K562 (cell line): ENCODE measurements at regions not wholly inside any gene's neighbourhood (a gene's known extent, or its start where the extent isn't known, plus 50 kb on each side); places are given as distances from the start of the nearest gene placed in this dataset.

Experiments
- ATAC-seq: fragments of 200-7000 bp; cut with Tn5 transposase; 3 replicates; pipeline ENCODE4 v1.9.1; 2020; ENCODE audit warnings: moderate library complexity
- BruUV-seq: library from RNA; stranded (reverse); fragments of 400-500 nt; replicated peaks from 2 replicates; lab custom pipeline; 2021; lab: Mats Ljungman, UMichigan
- CTCF ChIA-PET: fragments of 300-600 bp; formaldehyde crosslinking; extraction: SDS; loops from one replicate; lab custom pipeline; 2021; ENCODE audit warnings: low intra/inter-chr PET ratio; lab: Yijun Ruan, JAX
- POLR2A ChIA-PET: fragments of 300-600, 350-650 bp; sonication (Branson Sonifier 250); formaldehyde crosslinking; extraction: SDS; loops from one replicate; lab custom pipeline; 2021; ENCODE audit warnings: antibody characterized with exemption, inconsistent platforms; lab: Yijun Ruan, JAX
- DNase-seq, 4 experiments: peaks; one replicate each; pipeline versions ENCODE4 v3.0.0 to v3.0.0-alpha.2; 2011 to 2018; ENCODE audit warnings: low spot score in 3 of 4, mixed read lengths in 3 of 4; ENCODE audit errors: extremely low read depth in 1 of 4
- FAIRE-seq: peaks from 2 replicates; lab custom pipeline; 2011; peaks lifted over from hg19 to GRCh38; lab: Jason Lieb, UNC
- H2AFZ ChIP-seq: 2 replicates; pipeline ENCODE4 v1.6.0; 2011; ENCODE audit warnings: low read depth, low read length, control low read depth, inconsistent platforms
- H3K27ac ChIP-seq: fragments of 200-600 bp; 3 replicates; pipeline ENCODE4 v1.8.0; 2011; ENCODE audit warnings: low read depth, mild to moderate bottlenecking, control low read depth, inconsistent platforms, low read length, moderate library complexity, mixed read lengths; ENCODE audit errors: extremely low read depth
- H3K27me3 ChIP-seq, 2 experiments: fragments of 300-600 bp in 1 of 2; 2 replicates in 1 of 2; 3 replicates in 1 of 2; pipeline versions ENCODE4 v1.6.0 to v1.8.0; 2011; ENCODE audit warnings: inconsistent platforms in 2 of 2, low read length in 2 of 2, mild to moderate bottlenecking in 1 of 2, mixed read lengths in 1 of 2, moderate library complexity in 1 of 2; ENCODE audit not compliant: control insufficient read depth in 2 of 2, insufficient read depth in 2 of 2
- H3K36me3 ChIP-seq: fragments of 300-600 bp; 3 replicates; pipeline ENCODE4 v1.8.0; 2011; ENCODE audit warnings: mild to moderate bottlenecking, low read length, inconsistent platforms; ENCODE audit not compliant: control insufficient read depth, insufficient read depth
- H3K4me1 ChIP-seq, 2 experiments: fragments of 200-600 bp in 1 of 2; replicated peaks in 1 of 2; 2 replicates in 1 of 2; 3 replicates in 1 of 2; pipeline versions ENCODE4 v1.5.1 to v1.8.0; 2011; ENCODE audit warnings: inconsistent platforms in 2 of 2, low read length in 2 of 2, mild to moderate bottlenecking in 1 of 2, mixed read lengths in 1 of 2, moderate library complexity in 1 of 2; ENCODE audit not compliant: control insufficient read depth in 2 of 2, insufficient read depth in 2 of 2
- H3K4me2 ChIP-seq: 2 replicates; pipeline ENCODE4 v1.6.1; 2011; ENCODE audit warnings: low read length, control low read depth, inconsistent platforms, mixed read lengths; ENCODE audit not compliant: insufficient read depth
- H3K4me3 ChIP-seq: fragments of 200-600 bp; sonication (generic), shearing (Covaris generic); 2 replicates; pipeline ENCODE4 v1.5.1; 2016; ENCODE audit warnings: control low read depth, inconsistent platforms
- H3K79me2 ChIP-seq: fragments of 200-600 bp; 3 replicates; pipeline ENCODE4 v1.8.0; 2011; ENCODE audit warnings: low read length, inconsistent platforms; ENCODE audit not compliant: control insufficient read depth, insufficient read depth
- H3K9ac ChIP-seq, 2 experiments: 2 replicates each; pipeline versions ENCODE4 v1.6.0 to v1.6.1; 2011; ENCODE audit warnings: low read depth in 2 of 2, low read length in 2 of 2, control low read depth in 1 of 2, inconsistent platforms in 1 of 2, mild to moderate bottlenecking in 1 of 2, mixed read lengths in 1 of 2; ENCODE audit not compliant: insufficient read depth in 1 of 2
- H3K9me1 ChIP-seq: one replicate; pipeline ENCODE4 v1.6.0; 2011; ENCODE audit warnings: inconsistent platforms, mild to moderate bottlenecking, low read length, moderate library complexity; ENCODE audit not compliant: control insufficient read depth, insufficient read depth
- H3K9me3 ChIP-seq: replicated peaks from 2 replicates; pipeline ENCODE4 v1.5.1; 2011; ENCODE audit warnings: low read depth, low read length, inconsistent platforms; ENCODE audit not compliant: control insufficient read depth, insufficient read depth
- H4K20me1 ChIP-seq: replicated peaks from 2 replicates; pipeline ENCODE4 v1.6.1; 2011; ENCODE audit warnings: low read length, inconsistent platforms, mixed read lengths; ENCODE audit not compliant: control insufficient read depth, insufficient read depth
- RAD51 ChIP-seq: fragments of 450-650 bp; IDR thresholded peaks from 2 replicates; pipeline ENCODE4 v1.7.1; 2016; ENCODE audit warnings: low read depth, mild to moderate bottlenecking, borderline replicate concordance
- SETDB1 ChIP-seq: IDR thresholded peaks from one replicate; pipeline ENCODE4 v1.6.1; 2012; ENCODE audit warnings: low read length, control low read depth, inconsistent platforms
- ZEB2 ChIP-seq: fragments of 450-650 bp; IDR thresholded peaks from 2 replicates; pipeline ENCODE4 v1.6.1; 2016
- WGBS: fragments of 100-300 bp; shearing (Covaris generic); methylation state at CpG from one replicate; pipeline ENCODE4 v1.1.6; 2016; ENCODE audit warnings: low coverage, mixed read lengths; ENCODE audit not compliant: insufficient coverage; ENCODE audit errors: missing lambda C conversion rate; 5-methylcytosine and 5-hydroxymethylcytosine counted together
- in situ Hi-C: fragments of 300-500 bp; cut with MboI; formaldehyde crosslinking; loops from 4 replicates; pipeline ENCODE4 v1.15.0; 2018; ENCODE audit warnings: inconsistent platforms, mixed read lengths
- intact Hi-C: fragments of 100-400 bp; cut with micrococcal nuclease; formaldehyde crosslinking; loops from 2 replicates; pipeline ENCODE4 v1.14.2; 2022

DNA sequence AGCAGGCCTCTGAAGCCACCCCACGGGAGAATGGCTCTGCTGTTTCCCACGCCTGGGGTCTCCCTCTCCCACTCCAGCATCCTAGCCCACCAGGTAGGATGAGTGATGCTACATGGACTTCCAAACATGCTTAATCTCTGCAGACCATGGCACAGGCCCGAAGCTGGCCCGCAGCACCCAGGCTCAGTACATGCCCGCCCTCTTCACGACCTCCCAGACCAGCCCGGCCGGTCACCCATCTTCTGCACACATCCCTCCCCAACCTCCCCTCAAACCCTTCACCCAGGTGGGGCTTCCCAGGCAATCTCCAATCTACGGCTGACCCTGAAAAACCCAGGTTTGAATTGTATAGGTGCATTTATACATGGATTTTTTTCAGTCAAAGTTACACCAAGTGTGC, 264.0 kb downstream of the TJP1 start:
- Histone ChIP-seq H3K4me3 (no peak overlapping the region), H3K4me2 (no peak overlapping the region), H3K27me3 (peaks cover 0 to 11% of the 10 kb centered on the region in 2 experiments; a peak in 2 of 5 replicates), H3K27ac (no peak overlapping the region), H3K79me2 (no peaks in the 10 kb centered on the region), H3K9ac (no peak overlapping the region; a peak in 1 of 4 replicates), H3K4me1 (no peaks in the 10 kb centered on the region), H4K20me1 (no peaks in the 10 kb centered on the region), H3K36me3 (no peaks in the 10 kb centered on the region), H3K9me3 (no peaks in the 10 kb centered on the region), H2AFZ (no peak overlapping the region), H3K9me1 (no peaks in the 10 kb centered on the region)
- TF ChIP-seq ZEB2: no peak
- no TSS peak for BruUV-seq
- DNase-seq: no peak
- ATAC-seq: no peak
- intact Hi-C loops: no loop called here
- POLR2A ChIA-PET: interaction anchor here (0.6 kb wide), 1 partner anchor 544 kb away, joined by 3 read pairs; no protein-coding TSS in a partner anchor
- CTCF ChIA-PET: no interaction called here
- WGBS: 8% methylated on average over 5 of the region's 9 CpGs
- FAIRE-seq: no peak
- in situ Hi-C loops: no loop called here

GRCh38 chr15:29557171-29557570, 265.1 kb downstream of the TJP1 start:
- no peak for FAIRE-seq
- ChIA-PET CTCF (no interaction called here), POLR2A (no interaction called here)
- no peak for DNase-seq
- H3K9ac ChIP-seq: no peak overlapping the region
- no peaks in the 10 kb centered on the region for H3K36me3 ChIP-seq
- no peak overlapping the region for H2AFZ ChIP-seq
- TF ChIP-seq SETDB1 (no peak), RAD51 (no peak)
- peaks cover 0 to 11% of the 10 kb centered on the region in 2 experiments; a peak in 2 of 5 replicates for H3K27me3 ChIP-seq
- WGBS: 2% methylated on average over 6 of the region's 6 CpGs
- in situ Hi-C loops (no loop called here), intact Hi-C loops (no loop called here)
- ATAC-seq: no peak
- no peak overlapping the region for H3K27ac ChIP-seq
- no peaks in the 10 kb centered on the region for H3K9me1 ChIP-seq
- no peaks in the 10 kb centered on the region for H3K4me1 ChIP-seq
- no peaks in the 10 kb centered on the region for H3K9me3 ChIP-seq
- H4K20me1 ChIP-seq: no peaks in the 10 kb centered on the region
- no TSS peak for BruUV-seq
- no peak overlapping the region for H3K4me2 ChIP-seq
- no peak overlapping the region for H3K4me3 ChIP-seq
- H3K79me2 ChIP-seq: no peaks in the 10 kb centered on the region
